ENCODE measurements at regions not wholly inside any gene's neighbourhood (a gene's known extent, or its start where the extent isn't known, plus 50 kb on each side); places are given as distances from the start of the nearest gene placed in this dataset. TPM values are rescaled to one million over a fixed set of nuclear protein-coding genes. Genes with fewer than 3 reads are reported as not detected.
"Not testable (repeated sequence)": the region's sequence is repeated elsewhere in the genome, so short reads cannot be mapped to it uniquely, and the experiment has no call there.

DNA sequence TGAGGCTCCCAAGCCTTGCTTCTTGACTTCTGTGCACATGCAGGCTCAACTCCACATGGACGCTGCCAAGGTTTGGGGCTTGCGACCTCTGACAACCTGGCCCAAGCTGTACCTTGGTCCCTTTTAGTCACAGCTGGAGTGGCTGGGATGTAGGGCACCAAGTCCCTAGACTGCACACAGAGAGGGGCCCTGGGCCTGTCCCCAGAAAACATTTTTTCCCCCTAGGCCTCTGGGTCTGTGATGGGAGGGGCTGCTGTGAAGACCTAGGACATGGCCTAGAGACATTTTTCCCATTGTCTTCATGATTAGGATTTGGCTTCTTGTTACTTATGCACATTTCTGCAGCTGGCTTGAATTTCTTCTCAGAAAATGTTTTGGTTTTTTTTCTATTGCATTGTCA, 430.1 kb upstream of the ZNG1F start:
- intact Hi-C loops (cut with DNase I); H3K27me3 ChIP-seq; H3K36me3 ChIP-seq (replicated peaks in 1 of 2; ENCODE audit: insufficient read depth in 1 of 2, low read depth in 2 of 2); H3K9me3 ChIP-seq; H3K27ac ChIP-seq; H3K4me1 ChIP-seq; H3K4me3 ChIP-seq; ATAC-seq; DNase-seq: not testable (repeated sequence)
- WGBS, 2 donors, result 100% methylated on average over 1 of the region's 2 CpGs; no CpG with 5 or more reads in 1 of the 2 donors

DNA sequence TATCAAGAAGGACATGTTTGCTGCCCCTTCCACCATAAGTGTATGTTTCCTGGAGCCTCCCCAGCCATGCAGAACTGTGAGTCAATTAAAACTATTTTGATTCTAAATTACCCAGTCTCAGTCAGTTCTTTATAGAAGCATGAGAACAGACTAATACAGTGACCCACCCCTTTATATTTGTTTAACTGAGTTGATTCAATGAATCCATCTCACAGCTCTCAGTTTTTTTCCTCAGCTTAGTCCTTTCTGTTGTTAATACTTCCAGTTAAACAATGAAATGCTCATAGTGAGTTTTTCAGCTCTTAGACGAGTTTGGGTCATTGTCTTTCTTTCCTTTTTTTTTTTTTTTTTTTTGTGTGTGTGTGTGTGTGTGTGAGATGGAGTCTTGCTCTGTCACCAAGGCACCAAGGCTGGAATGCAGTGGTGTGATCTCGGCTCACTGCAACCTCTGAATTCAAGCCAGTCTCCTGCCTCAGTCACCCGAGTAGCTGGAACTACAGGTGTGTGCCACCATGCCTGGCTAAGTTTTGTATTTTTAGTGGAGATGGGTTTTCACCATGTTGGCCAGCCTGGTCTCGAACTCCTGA, 417.9 kb upstream of the ZNG1F start:
- no CpG with 5 or more reads among the region's 4 CpGs for WGBS, 2 donors
- H3K27ac ChIP-seq; H3K36me3 ChIP-seq (replicated peaks in 1 of 2; ENCODE audit: insufficient read depth in 1 of 2, low read depth in 2 of 2); ATAC-seq; intact Hi-C loops (cut with DNase I); H3K9me3 ChIP-seq; H3K4me3 ChIP-seq; DNase-seq; H3K4me1 ChIP-seq; H3K27me3 ChIP-seq: not testable (repeated sequence)

DNA sequence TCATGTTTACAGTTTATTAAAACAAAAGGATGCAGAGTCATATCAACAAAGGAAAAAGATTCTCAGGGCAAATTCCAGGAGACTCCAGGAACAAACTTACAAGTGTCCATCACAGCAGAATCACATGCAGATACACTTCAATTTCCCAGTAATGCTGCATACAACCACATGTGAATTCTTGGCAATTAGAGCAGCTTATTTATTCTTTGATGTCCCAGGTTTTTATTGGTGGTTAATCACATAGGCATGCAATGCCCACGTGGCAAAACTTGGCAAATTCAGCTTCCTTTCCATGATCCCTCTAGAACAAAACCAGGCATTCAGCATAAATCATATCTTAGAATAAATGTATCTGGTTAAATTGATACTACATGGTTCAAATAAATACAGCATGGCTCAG, 376.5 kb upstream of the ZNG1F start:
- 28 to 35% methylated on average over 1 of the region's 1 CpG for WGBS, 2 donors
- intact Hi-C loops (cut with DNase I); ATAC-seq: not testable (repeated sequence)

More for the DNA sequence above, 376.5 kb upstream of the ZNG1F start:
- not testable (repeated sequence) for H3K9me3 ChIP-seq; H3K4me1 ChIP-seq; H3K27ac ChIP-seq; H3K4me3 ChIP-seq; H3K27me3 ChIP-seq; H3K36me3 ChIP-seq (replicated peaks in 1 of 2; ENCODE audit: insufficient read depth in 1 of 2, low read depth in 2 of 2); DNase-seq

Small RNA genes in the stretch of these regions (small RNA-seq; reads per million reads assigned to genes)
- not detected for gene AL591926.1
- not detected for gene AL591926.4
- not detected for gene AL591926.5
- not detected for gene AL591926.6
- gene AL591926.8, result not detected
- not detected for gene AL591926.9
- gene RF00019, result not detected
- not detected for gene RF00156
- not detected for gene RN7SL565P
